Neural progenitor cell (in vitro differentiated cells): ENCODE measurements at regions not wholly inside any gene's neighbourhood (a gene's known extent, or its start where the extent isn't known, plus 50 kb on each side); places are given as distances from the start of the nearest gene placed in this dataset.
"Not testable (repeated sequence)": the region's sequence is repeated elsewhere in the genome, so short reads cannot be mapped to it uniquely, and the experiment has no call there.

Source experiments
- DNase-seq: peaks from one replicate; pipeline ENCODE4 v3.0.0-alpha.2; 2016; ENCODE audit warnings: low spot score
- H2AFZ ChIP-seq: fragments of 200-600 bp; sonication (generic); replicated peaks from 2 replicates; pipeline ENCODE4 v1.6.1; 2016; ENCODE audit warnings: antibody characterized with exemption
- H3F3A ChIP-seq: fragments of 200-600 bp; sonication (generic); 2 replicates; pipeline ENCODE4 v1.6.1; 2016; ENCODE audit warnings: antibody characterized with exemption, low read depth
- H3K27ac ChIP-seq: fragments of 200-600 bp; sonication (generic); 2 replicates; pipeline ENCODE4 v1.5.1; 2016; ENCODE audit warnings: mild to moderate bottlenecking
- H3K27me3 ChIP-seq: fragments of 200-600 bp; sonication (generic); 2 replicates; pipeline ENCODE4 v1.6.1; 2016; ENCODE audit warnings: mild to moderate bottlenecking, moderate library complexity
- H3K36me3 ChIP-seq: fragments of 200-600 bp; sonication (generic); 2 replicates; pipeline ENCODE4 v1.5.1; 2016
- H3K4me1 ChIP-seq: fragments of 200-600 bp; sonication (generic); 2 replicates; pipeline ENCODE4 v1.6.1; 2016; ENCODE audit warnings: mixed run types
- H3K4me2 ChIP-seq: fragments of 200-600 bp; sonication (generic); 2 replicates; pipeline ENCODE4 v1.6.1; 2016
- H3K4me3 ChIP-seq: fragments of 200-600 bp; sonication (generic); 2 replicates; pipeline ENCODE4 v1.5.1; 2016
- H3K79me2 ChIP-seq: fragments of 200-600 bp; sonication (generic); 2 replicates; pipeline ENCODE4 v1.6.1; 2016; ENCODE audit warnings: low read depth
- H3K9ac ChIP-seq: fragments of 200-600 bp; sonication (generic); 2 replicates; pipeline ENCODE4 v1.6.1; 2016
- H3K9me3 ChIP-seq: fragments of 200-600 bp; sonication (generic); 2 replicates; pipeline ENCODE4 v1.5.1; 2016; ENCODE audit warnings: low read depth
- H4K20me1 ChIP-seq: fragments of 200-600 bp; sonication (generic); 2 replicates; pipeline ENCODE4 v1.6.1; 2016; ENCODE audit warnings: low read depth
- H3K27ac Mint-ChIP-seq: 3 replicates; pipeline ENCODE4 v1.8.0; 2021; ENCODE audit warnings: mixed read lengths
- H3K27me3 Mint-ChIP-seq: 2 replicates; pipeline ENCODE4 v1.8.0; 2022; ENCODE audit warnings: low read depth, mild to moderate bottlenecking, inconsistent platforms, moderate library complexity, mixed read lengths; ENCODE audit not compliant: insufficient read depth
- H3K36me3 Mint-ChIP-seq: 3 replicates; pipeline ENCODE4 v1.8.0; 2021; ENCODE audit warnings: mixed read lengths
- H3K4me1 Mint-ChIP-seq: 3 replicates; pipeline ENCODE4 v1.8.0; 2021; ENCODE audit warnings: mixed read lengths
- H3K4me3 Mint-ChIP-seq: 3 replicates; pipeline ENCODE4 v1.8.0; 2021; ENCODE audit warnings: mild to moderate bottlenecking, moderate library complexity, mixed read lengths
- H3K9me3 Mint-ChIP-seq: 3 replicates; pipeline ENCODE4 v1.8.0; 2020; ENCODE audit warnings: mixed read lengths
- CTCF ChIP-seq: fragments of 200-600 bp; sonication (generic); IDR thresholded peaks from 2 replicates; pipeline ENCODE4 v1.5.1; 2017; ENCODE audit warnings: antibody characterized with exemption, mild to moderate bottlenecking
- EZH2 ChIP-seq: fragments of 200-600 bp; sonication (generic); IDR thresholded peaks from 2 replicates; pipeline ENCODE4 v1.6.1; 2017; ENCODE audit warnings: antibody characterized with exemption, mild to moderate bottlenecking, moderate library complexity
- EZH2phosphoT487 ChIP-seq: fragments of 200-600 bp; sonication (generic); IDR thresholded peaks from 2 replicates; pipeline ENCODE4 v1.6.1; 2017; ENCODE audit warnings: antibody characterized with exemption

DNA sequence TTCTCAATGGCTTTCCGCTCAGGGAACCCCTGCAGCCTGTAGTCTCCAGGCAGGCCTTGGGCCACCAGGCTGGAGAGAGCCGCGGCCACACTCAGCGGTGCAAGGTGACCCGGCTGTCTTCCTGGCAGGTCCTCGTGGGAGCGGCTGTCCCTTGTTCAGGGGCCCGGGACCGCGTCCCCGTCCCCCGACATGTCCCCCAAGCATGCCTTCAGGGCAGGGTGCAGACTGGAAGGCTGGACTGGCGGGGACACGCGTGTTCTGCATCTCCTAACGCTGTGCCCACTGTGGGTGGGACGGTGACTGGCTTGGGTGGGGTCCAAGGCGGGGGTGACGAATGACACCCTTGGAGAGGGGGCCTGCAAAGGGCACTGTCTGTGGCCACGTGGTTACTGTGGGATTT, 93.6 kb downstream of the WTIP start:
- H3K9me3 Mint-ChIP-seq, result peaks cover 11% of the 10 kb centered on the region
- H3K9me3 ChIP-seq, result no peaks in the 10 kb centered on the region
- no peaks in the 10 kb centered on the region for H3F3A ChIP-seq
- H3K27me3 Mint-ChIP-seq, result peaks cover 11% of the 10 kb centered on the region
- H3K4me3 Mint-ChIP-seq, result no peak overlapping the region
- H3K4me2 ChIP-seq, result no peak overlapping the region
- no peaks in the 10 kb centered on the region for H3K36me3 Mint-ChIP-seq
- H3K4me1 Mint-ChIP-seq, result no peaks in the 10 kb centered on the region
- H3K9ac ChIP-seq, result no peak overlapping the region
- no peaks in the 10 kb centered on the region for H3K36me3 ChIP-seq
- no peaks in the 10 kb centered on the region for H3K79me2 ChIP-seq
- no peak for TF ChIP-seq CTCF
- no peak for TF ChIP-seq EZH2phosphoT487
- no peak for TF ChIP-seq EZH2
- no peak overlapping the region for H3K27ac Mint-ChIP-seq
- H2AFZ ChIP-seq, result no peak overlapping the region
- H3K27me3 ChIP-seq, result peaks cover 27% of the 10 kb centered on the region
- no peak overlapping the region for H3K27ac ChIP-seq
- no peaks in the 10 kb centered on the region for H4K20me1 ChIP-seq
- H3K4me3 ChIP-seq, result no peak overlapping the region
- DNase-seq, result no peak
- H3K4me1 ChIP-seq, result no peaks in the 10 kb centered on the region

- H3K36me3 ChIP-seq, result no peaks in the 10 kb centered on the region
- H3K79me2 ChIP-seq, result no peaks in the 10 kb centered on the region
- H4K20me1 ChIP-seq, result no peaks in the 10 kb centered on the region
- H3K4me1 ChIP-seq, result no peaks in the 10 kb centered on the region
- Mint-ChIP-seq H3K27ac (no peak overlapping the region), H3K4me1 (no peaks in the 10 kb centered on the region), H3K27me3 (peaks cover 11% of the 10 kb centered on the region), H3K4me3 (no peak overlapping the region), H3K36me3 (no peaks in the 10 kb centered on the region), H3K9me3 (peaks cover 15% of the 10 kb centered on the region)
- no peak overlapping the region for H3K4me3 ChIP-seq
- peaks cover 27% of the 10 kb centered on the region for H3K27me3 ChIP-seq
- DNase-seq, result no peak
- H3F3A ChIP-seq, result no peaks in the 10 kb centered on the region
- H2AFZ ChIP-seq, result no peak overlapping the region
- no peak overlapping the region for H3K9ac ChIP-seq
- no peaks in the 10 kb centered on the region for H3K9me3 ChIP-seq
- no peak overlapping the region for H3K4me2 ChIP-seq
- H3K27ac ChIP-seq, result no peak overlapping the region
- TF ChIP-seq EZH2phosphoT487 (no peak), CTCF (no peak), EZH2 (no peak)
Observed at GRCh38 chr19:34574704-34575103, 93.1 kb downstream of the WTIP start.

DNA sequence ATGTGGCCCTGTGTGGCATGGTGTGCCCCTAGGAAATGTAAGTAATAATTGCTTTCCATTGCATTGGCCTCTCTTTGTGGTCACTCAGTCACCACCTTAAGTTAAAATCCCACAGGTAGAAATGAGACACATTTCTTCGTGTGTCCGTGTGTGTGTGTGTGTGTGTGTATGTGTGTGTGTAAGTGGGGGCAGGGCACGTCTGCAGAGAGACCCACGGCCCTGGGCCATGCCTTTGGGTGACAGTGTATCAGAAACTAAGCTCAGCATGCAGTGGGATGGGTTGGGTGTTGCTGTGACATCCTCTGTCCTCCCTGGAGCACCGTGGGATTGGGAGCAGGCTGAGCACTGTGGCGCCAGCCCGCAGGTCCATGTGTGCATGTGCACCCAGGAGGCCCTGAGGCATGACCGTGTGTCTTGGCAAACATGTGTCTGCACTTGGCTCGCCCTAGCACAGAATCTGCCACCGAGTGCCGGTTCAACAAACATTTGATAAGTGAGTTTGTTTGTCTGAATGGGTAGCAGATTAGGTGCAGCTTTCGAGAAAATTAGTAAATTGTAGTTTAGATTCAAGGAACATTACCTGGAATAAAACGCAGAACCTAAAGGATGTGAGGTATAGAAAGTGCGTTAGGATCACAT, 91.8 kb downstream of the WTIP start:
- Histone ChIP-seq H3K9ac (no peak overlapping the region), H3K4me3 (no peak overlapping the region), H3F3A (no peaks in the 10 kb centered on the region), H3K4me1 (no peaks in the 10 kb centered on the region), H3K9me3 (no peaks in the 10 kb centered on the region), H3K36me3 (no peaks in the 10 kb centered on the region), H3K79me2 (no peaks in the 10 kb centered on the region), H3K27me3 (peaks cover 20% of the 10 kb centered on the region), H2AFZ (no peak overlapping the region), H4K20me1 (no peaks in the 10 kb centered on the region), H3K27ac (no peak overlapping the region), H3K4me2 (no peak overlapping the region)
- Mint-ChIP-seq H3K27me3 (peaks cover 7% of the 10 kb centered on the region), H3K4me3 (no peak overlapping the region), H3K4me1 (no peaks in the 10 kb centered on the region), H3K27ac (no peak overlapping the region), H3K36me3 (no peaks in the 10 kb centered on the region), H3K9me3 (peaks cover 18% of the 10 kb centered on the region)
- no peak for DNase-seq
- TF ChIP-seq EZH2phosphoT487 (no peak), EZH2 (no peak), CTCF (no peak)

- H3K4me1 ChIP-seq, H3K79me2 ChIP-seq, H2AFZ ChIP-seq, H3K36me3 ChIP-seq, H3K9me3 ChIP-seq, H3K36me3 Mint-ChIP-seq, H3K27ac Mint-ChIP-seq, H4K20me1 ChIP-seq, H3K4me2 ChIP-seq, H3F3A ChIP-seq, H3K27me3 Mint-ChIP-seq, H3K4me3 ChIP-seq, H3K4me3 Mint-ChIP-seq, H3K4me1 Mint-ChIP-seq, H3K27me3 ChIP-seq, H3K27ac ChIP-seq, DNase-seq, H3K9ac ChIP-seq: not testable (repeated sequence)
- H3K9me3 Mint-ChIP-seq, result peaks cover 22% of the 10 kb centered on the region
Observed at GRCh38 chr19:34570140-34570539, 88.6 kb downstream of the WTIP start.

GRCh38 chr19:34562344-34562743, 80.8 kb downstream of the WTIP start:
- not testable (repeated sequence) for H3K9me3 ChIP-seq, H2AFZ ChIP-seq, H3K27me3 Mint-ChIP-seq, H4K20me1 ChIP-seq, H3F3A ChIP-seq, H3K79me2 ChIP-seq, H3K27ac Mint-ChIP-seq, H3K36me3 Mint-ChIP-seq, H3K4me2 ChIP-seq, H3K9me3 Mint-ChIP-seq, H3K4me3 Mint-ChIP-seq, H3K4me1 ChIP-seq, H3K4me1 Mint-ChIP-seq, H3K27ac ChIP-seq, DNase-seq, H3K27me3 ChIP-seq, H3K4me3 ChIP-seq, H3K9ac ChIP-seq, H3K36me3 ChIP-seq
